Right atrium auricular region (tissue), 2 donors: ENCODE measurements at regions not wholly inside any gene's neighbourhood (a gene's known extent, or its start where the extent isn't known, plus 50 kb on each side); places are given as distances from the start of the nearest gene placed in this dataset.
"Not testable (repeated sequence)": the region's sequence is repeated elsewhere in the genome, so short reads cannot be mapped to it uniquely, and the experiment has no call there.

Experiments
- DNase-seq: peaks from one replicate; pipeline ENCODE4 v3.0.0-alpha.2; 2019; ENCODE audit warnings: low spot score
- H3K27ac ChIP-seq, 2 donors: fragments of 200-600 bp; sonication (generic); 1 replicate in 1 of 2; 2 replicates in 1 of 2; pipeline ENCODE4 v1.5.1; 2016 to 2019
- H3K27me3 ChIP-seq, 2 donors: fragments of 200-600 bp; sonication (generic); one replicate each; pipeline versions ENCODE4 v1.5.1 to v1.6.0; 2017 to 2019
- H3K36me3 ChIP-seq: fragments of 200-600 bp; sonication (generic); one replicate; pipeline ENCODE4 v1.5.1; 2016
- H3K4me1 ChIP-seq, 2 donors: fragments of 200-600 bp; sonication (generic); one replicate each; pipeline versions ENCODE4 v1.5.1 to v1.6.0; 2017 to 2019
- H3K4me3 ChIP-seq, 2 donors: fragments of 200-600 bp; sonication (generic); 1 replicate in 1 of 2; 2 replicates in 1 of 2; pipeline ENCODE4 v1.5.1; 2017 to 2019; ENCODE audit warnings: mild to moderate bottlenecking in 1 of 2, moderate library complexity in 1 of 2
- H3K9me3 ChIP-seq, 2 donors: fragments of 200-600 bp; sonication (generic); one replicate each; pipeline ENCODE4 v1.5.1; 2019
- CTCF ChIP-seq, 2 donors: fragments of 200-600 bp; sonication (generic); IDR thresholded peaks; one replicate each; pipeline ENCODE4 v1.5.1; 2019; ENCODE audit warnings: antibody characterized with exemption in 2 of 2

GRCh38 chr6:168995526-168996355 lies 257.9 kb downstream of the THBS2 start:
- Histone ChIP-seq H3K4me3 (no peak overlapping the region), H3K27ac (no peak overlapping the region), H3K36me3 (no peaks in the 10 kb centered on the region), H3K4me1 (no peaks in the 10 kb centered on the region), H3K27me3 (no peaks in the 10 kb centered on the region), H3K9me3 (no peaks in the 10 kb centered on the region)
- DNase-seq, result no peak
- no peak for TF ChIP-seq CTCF (IDR thresholded peaks at IDR 0.05)

DNA sequence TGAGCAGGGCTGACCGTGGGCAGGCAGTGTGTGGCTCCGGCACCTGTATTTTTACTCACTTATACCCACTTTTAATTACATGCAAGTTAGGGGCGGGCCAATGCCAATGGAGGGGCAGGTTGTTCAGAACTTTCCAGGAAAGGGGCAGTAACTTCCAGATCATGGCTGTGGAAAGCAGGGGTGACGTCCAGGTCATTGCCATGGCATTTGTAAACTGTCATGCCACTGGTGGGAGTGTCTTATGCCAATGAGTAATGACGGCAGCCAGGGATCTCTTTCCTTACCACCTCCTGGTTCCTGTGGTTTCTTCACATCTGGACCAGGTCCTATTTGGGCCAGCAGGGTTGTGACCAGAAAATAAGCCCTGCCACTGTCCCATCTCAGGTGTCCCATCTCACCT lies 258.7 kb downstream of the THBS2 start:
- H3K27ac ChIP-seq, result no peak overlapping the region
- no peaks in the 10 kb centered on the region for H3K4me1 ChIP-seq
- H3K4me3 ChIP-seq, result no peak overlapping the region
- no peaks in the 10 kb centered on the region for H3K36me3 ChIP-seq
- no peaks in the 10 kb centered on the region for H3K9me3 ChIP-seq
- H3K27me3 ChIP-seq, result no peaks in the 10 kb centered on the region
- no peak for DNase-seq
- no peak for TF ChIP-seq CTCF (IDR thresholded peaks at IDR 0.05)

GRCh38 chr6:168992446-168993144 lies 261.1 kb downstream of the THBS2 start:
- Histone ChIP-seq H3K4me1 (no peaks in the 10 kb centered on the region), H3K27me3 (no peaks in the 10 kb centered on the region), H3K4me3 (no peak overlapping the region), H3K27ac (no peak overlapping the region), H3K9me3 (no peaks in the 10 kb centered on the region), H3K36me3 (no peaks in the 10 kb centered on the region)
- no peak for DNase-seq
- no peak for TF ChIP-seq CTCF (IDR thresholded peaks at IDR 0.05)

DNA sequence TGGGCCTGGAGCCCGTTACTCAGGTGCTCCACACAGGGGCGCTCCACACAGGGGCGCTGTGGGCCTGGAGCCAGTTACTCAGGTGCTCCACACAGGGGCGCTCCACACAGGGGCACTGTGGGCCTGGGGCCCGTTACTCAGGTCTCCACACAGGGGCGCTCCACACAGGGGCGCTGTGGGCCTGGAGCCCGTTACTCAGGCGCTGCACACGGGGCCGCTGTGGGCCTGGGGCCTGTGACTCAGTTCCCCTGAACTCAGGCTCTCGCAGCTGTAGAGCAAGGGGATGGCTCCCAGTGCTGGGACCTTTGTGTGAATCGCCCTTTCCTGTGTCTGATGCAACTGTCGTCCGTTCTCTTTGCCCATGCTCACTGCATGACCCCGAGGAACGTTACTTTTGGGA lies 262.0 kb downstream of the THBS2 start:
- not testable (repeated sequence) for H3K4me3 ChIP-seq, H3K27ac ChIP-seq, H3K4me1 ChIP-seq, H3K9me3 ChIP-seq, H3K36me3 ChIP-seq, DNase-seq, H3K27me3 ChIP-seq

- Histone ChIP-seq H3K27me3 (no peaks in the 10 kb centered on the region), H3K27ac (no peak overlapping the region), H3K9me3 (no peaks in the 10 kb centered on the region), H3K4me1 (no peaks in the 10 kb centered on the region), H3K36me3 (no peaks in the 10 kb centered on the region), H3K4me3 (no peak overlapping the region)
- DNase-seq, result no peak
- TF ChIP-seq CTCF (IDR thresholded peaks at IDR 0.05), result no peak
Observed at GRCh38 chr6:168990019-168990751, 263.5 kb downstream of the THBS2 start.

GRCh38 chr6:168989421-168989820 lies 264.2 kb downstream of the THBS2 start:
- Histone ChIP-seq H3K27ac (no peak overlapping the region), H3K9me3 (no peaks in the 10 kb centered on the region), H3K4me3 (no peak overlapping the region), H3K36me3 (no peaks in the 10 kb centered on the region), H3K4me1 (no peaks in the 10 kb centered on the region), H3K27me3 (no peaks in the 10 kb centered on the region)
- DNase-seq, result no peak
- TF ChIP-seq CTCF (IDR thresholded peaks at IDR 0.05), result no peak
